ENCODE measurements at regions not wholly inside any gene's neighbourhood (a gene's known extent, or its start where the extent isn't known, plus 50 kb on each side); places are given as distances from the start of the nearest gene placed in this dataset.

- DNase-seq (ENCODE audit: low spot score) = no peak
- H3K36me3 ChIP-seq (ENCODE audit: control insufficient read depth in 4 of 4, insufficient read depth in 3 of 4, low read depth in 1 of 4, low read length in 3 of 4) = no peaks in the 10 kb centered on the region
- no peaks in the 10 kb centered on the region for H3K4me1 ChIP-seq (ENCODE audit: control insufficient read depth in 4 of 4, insufficient read depth in 4 of 4, low read length in 3 of 4)
- WGBS = 64% methylated on average over 1 of the region's 1 CpG
- no peak overlapping the region for H3K4me3 ChIP-seq (ENCODE audit: low read depth in 1 of 3, low read length in 3 of 3)
- H3K9me3 ChIP-seq (ENCODE audit: control insufficient read depth in 4 of 4, low read length in 3 of 4) = no peaks in the 10 kb centered on the region
- TF ChIP-seq HNF4A (conservative IDR thresholded peaks at IDR 0.05) = no peak
- TF ChIP-seq TAF1 (conservative IDR thresholded peaks at IDR 0.05) = no peak
- TF ChIP-seq RXRA (IDR thresholded peaks at IDR 0.05) = no peak
- H3K9ac ChIP-seq (ENCODE audit: low read depth in 1 of 2, low read length in 2 of 2) = no peak overlapping the region
- no peaks in the 10 kb centered on the region for H3K27me3 ChIP-seq (ENCODE audit: control insufficient read depth in 4 of 4, insufficient read depth in 4 of 4, low read length in 3 of 4)
- H3K27ac ChIP-seq (ENCODE audit: low read depth in 1 of 2, low read length in 2 of 2) = no peak overlapping the region
Measured at GRCh38 chr4:126993351-126993750, 639.4 kb upstream of the INTU start.

- no peaks in the 10 kb centered on the region for H3K27me3 ChIP-seq (ENCODE audit: control insufficient read depth in 4 of 4, insufficient read depth in 4 of 4, low read length in 3 of 4)
- TF ChIP-seq MAX (IDR thresholded peaks at IDR 0.05) (no peak), EGR1 (IDR thresholded peaks at IDR 0.05; ENCODE audit: low read depth in 2 of 2) (no peak), REST (IDR thresholded peaks at IDR 0.05) (no peak), HNF4A (conservative IDR thresholded peaks at IDR 0.05) (no peak), SP1 (IDR thresholded peaks at IDR 0.05) (no peak), CTCF (IDR thresholded peaks at IDR 0.05; ENCODE audit: low read depth, low read length, missing input control) (no peak), RXRA (IDR thresholded peaks at IDR 0.05) (no peak), RAD21 (IDR thresholded peaks at IDR 0.05) (no peak), ATF3 (IDR thresholded peaks at IDR 0.05) (no peak), GABPA (IDR thresholded peaks at IDR 0.05 in 1 of 2, conservative IDR thresholded peaks at IDR 0.05 in 1 of 2) (no peak), FOXA1 (IDR thresholded peaks at IDR 0.05) (no peak), TAF1 (conservative IDR thresholded peaks at IDR 0.05) (no peak)
- no peaks in the 10 kb centered on the region for H3K36me3 ChIP-seq (ENCODE audit: control insufficient read depth in 4 of 4, insufficient read depth in 3 of 4, low read depth in 1 of 4, low read length in 3 of 4)
- H3K4me3 ChIP-seq (ENCODE audit: low read depth in 1 of 3, low read length in 3 of 3) = no peak overlapping the region
- no peak for DNase-seq (ENCODE audit: low spot score)
- no peaks in the 10 kb centered on the region for H3K4me1 ChIP-seq (ENCODE audit: control insufficient read depth in 4 of 4, insufficient read depth in 4 of 4, low read length in 3 of 4)
- H3K9me3 ChIP-seq (ENCODE audit: control insufficient read depth in 4 of 4, low read length in 3 of 4) = no peaks in the 10 kb centered on the region
- H3K27ac ChIP-seq (ENCODE audit: low read depth in 1 of 2, low read length in 2 of 2) = no peak overlapping the region
- H3K9ac ChIP-seq (ENCODE audit: low read depth in 1 of 2, low read length in 2 of 2) = no peak overlapping the region
Measured at GRCh38 chr4:126995235-126995634, 637.5 kb upstream of the INTU start.

GRCh38 chr4:127000110-127000509 is 632.6 kb upstream of the INTU start:
- Histone ChIP-seq H3K9me3 (ENCODE audit: control insufficient read depth in 4 of 4, low read length in 3 of 4) (no peaks in the 10 kb centered on the region), H3K27ac (ENCODE audit: low read depth in 1 of 2, low read length in 2 of 2) (no peak overlapping the region), H3K9ac (ENCODE audit: low read depth in 1 of 2, low read length in 2 of 2) (no peak overlapping the region), H3K4me1 (ENCODE audit: control insufficient read depth in 4 of 4, insufficient read depth in 4 of 4, low read length in 3 of 4) (no peaks in the 10 kb centered on the region), H3K27me3 (ENCODE audit: control insufficient read depth in 4 of 4, insufficient read depth in 4 of 4, low read length in 3 of 4) (no peaks in the 10 kb centered on the region), H3K4me3 (ENCODE audit: low read depth in 1 of 3, low read length in 3 of 3) (no peak overlapping the region), H3K36me3 (ENCODE audit: control insufficient read depth in 4 of 4, insufficient read depth in 3 of 4, low read depth in 1 of 4, low read length in 3 of 4) (no peaks in the 10 kb centered on the region)
- TF ChIP-seq FOXA2 (IDR thresholded peaks at IDR 0.05) (no peak), HNF4A (conservative IDR thresholded peaks at IDR 0.05) (no peak), JUND (IDR thresholded peaks at IDR 0.05) (no peak), CTCF (IDR thresholded peaks at IDR 0.05; ENCODE audit: low read depth, low read length, missing input control) (no peak), NR2F2 (IDR thresholded peaks at IDR 0.05) (no peak), RAD21 (IDR thresholded peaks at IDR 0.05) (no peak)
- DNase-seq (ENCODE audit: low spot score) = no peak
- WGBS = 69% methylated on average over 1 of the region's 1 CpG
